T-helper 2 cell treated with Interferon-gamma antibody and Interleukin-4, amounts not matched to agents 5 μg/mL and 100 μg/mL, for 36 hours (primary cell): ENCODE measurements at regions not wholly inside any gene's neighbourhood (a gene's known extent, or its start where the extent isn't known, plus 50 kb on each side); places are given as distances from the start of the nearest gene placed in this dataset.
"Not testable (repeated sequence)": the region's sequence is repeated elsewhere in the genome, so short reads cannot be mapped to it uniquely, and the experiment has no call there.

Experiments
- DNase-seq: peaks from one replicate; pipeline ENCODE4 v3.0.0; 2021; ENCODE audit warnings: low spot score
- H3K27ac Mint-ChIP-seq: one replicate; pipeline ENCODE4 v1.8.0; 2021; ENCODE audit warnings: mild to moderate bottlenecking, mixed read lengths
- H3K27me3 Mint-ChIP-seq: one replicate; pipeline ENCODE4 v1.8.0; 2021; ENCODE audit warnings: low read depth, mixed read lengths
- H3K36me3 Mint-ChIP-seq: one replicate; pipeline ENCODE4 v1.8.0; 2021; ENCODE audit warnings: low read depth, mixed read lengths
- H3K4me1 Mint-ChIP-seq: one replicate; pipeline ENCODE4 v1.8.0; 2021; ENCODE audit warnings: low read depth, mixed read lengths
- H3K4me3 Mint-ChIP-seq: one replicate; pipeline ENCODE4 v1.8.0; 2022; ENCODE audit warnings: mild to moderate bottlenecking, moderate library complexity, mixed read lengths
- H3K9me3 Mint-ChIP-seq: one replicate; pipeline ENCODE4 v1.8.0; 2021; ENCODE audit warnings: mixed read lengths

DNA sequence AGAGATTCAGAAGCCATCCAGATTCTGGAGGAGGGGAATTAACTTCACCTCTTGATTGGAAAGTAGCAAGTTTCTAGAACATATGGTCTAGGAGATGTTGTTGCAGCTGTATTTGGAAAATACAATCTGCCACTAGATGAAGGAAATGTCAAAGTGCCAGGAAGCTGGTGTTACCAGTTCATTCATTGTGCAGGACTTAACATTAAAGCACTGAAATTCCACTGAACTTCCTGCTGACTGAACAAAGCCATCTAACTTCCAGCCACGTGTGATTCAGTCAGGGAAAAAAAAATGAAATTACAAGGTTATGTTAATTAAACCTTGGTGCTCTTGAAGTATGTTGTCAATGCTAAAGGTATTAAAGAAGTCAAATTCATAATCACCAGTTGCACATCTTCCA, 321.5 kb upstream of the SASH1 start:
- Mint-ChIP-seq H3K4me1 (no peaks in the 10 kb centered on the region), H3K27ac (no peak overlapping the region), H3K9me3 (peaks cover 7% of the 10 kb centered on the region), H3K4me3 (no peak overlapping the region), H3K27me3 (no peaks in the 10 kb centered on the region), H3K36me3 (no peaks in the 10 kb centered on the region)
- DNase-seq = no peak

- H3K27me3 Mint-ChIP-seq = no peaks in the 10 kb centered on the region
- no peaks in the 10 kb centered on the region for H3K4me1 Mint-ChIP-seq
- no peak overlapping the region for H3K27ac Mint-ChIP-seq
- H3K36me3 Mint-ChIP-seq = no peaks in the 10 kb centered on the region
- DNase-seq = no peak
- H3K9me3 Mint-ChIP-seq = peaks cover 3% of the 10 kb centered on the region
- no peak overlapping the region for H3K4me3 Mint-ChIP-seq
Measured at GRCh38 chr6:148021699-148022098, 320.9 kb upstream of the SASH1 start.

GRCh38 chr6:148022279-148022678, 320.4 kb upstream of the SASH1 start:
- H3K27ac Mint-ChIP-seq, H3K9me3 Mint-ChIP-seq, H3K4me1 Mint-ChIP-seq, DNase-seq, H3K27me3 Mint-ChIP-seq, H3K36me3 Mint-ChIP-seq, H3K4me3 Mint-ChIP-seq: not testable (repeated sequence)

GRCh38 chr6:148027201-148027600, 315.4 kb upstream of the SASH1 start:
- no peak overlapping the region for H3K27ac Mint-ChIP-seq
- no peaks in the 10 kb centered on the region for H3K4me1 Mint-ChIP-seq
- H3K36me3 Mint-ChIP-seq = no peaks in the 10 kb centered on the region

DNA sequence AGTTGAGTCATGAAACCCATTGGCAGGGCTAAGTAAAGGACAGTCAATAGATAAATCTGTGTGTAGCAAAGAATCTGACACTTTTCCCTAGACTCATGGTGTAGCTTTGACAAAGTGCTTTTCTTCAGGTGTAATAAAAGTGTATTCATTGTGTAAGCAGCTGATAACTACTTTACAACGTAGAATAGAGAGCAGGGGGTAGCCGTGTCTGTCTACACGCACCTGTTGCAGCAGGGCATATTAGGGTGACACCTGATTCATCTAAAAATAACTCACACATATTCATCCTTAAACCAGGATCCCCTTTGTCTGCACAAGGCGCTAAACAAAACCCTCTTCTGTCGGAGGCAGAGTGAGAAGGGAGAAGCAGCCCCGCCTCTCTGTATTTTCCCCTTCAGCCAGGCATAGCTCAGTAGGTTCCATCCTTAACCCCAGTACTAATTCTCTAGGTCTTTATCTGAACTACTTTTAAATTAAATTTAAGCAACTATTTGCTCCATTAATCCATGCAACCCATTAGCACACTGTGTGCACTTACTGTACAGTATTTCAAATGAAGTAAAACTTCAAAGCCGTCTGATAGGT, 306.7 kb upstream of the SASH1 start:
- Mint-ChIP-seq H3K27ac (no peak overlapping the region), H3K36me3 (no peaks in the 10 kb centered on the region)

More at GRCh38 chr6:148027201-148027600, 315.4 kb upstream of the SASH1 start:
- Mint-ChIP-seq H3K9me3 (peaks cover 3% of the 10 kb centered on the region), H3K4me3 (no peak overlapping the region), H3K27me3 (no peaks in the 10 kb centered on the region)
- no peak for DNase-seq

GRCh38 chr6:148037496-148037895, 305.1 kb upstream of the SASH1 start:
- Mint-ChIP-seq H3K9me3 (no peaks in the 10 kb centered on the region), H3K36me3 (no peaks in the 10 kb centered on the region), H3K4me3 (no peak overlapping the region), H3K27me3 (no peaks in the 10 kb centered on the region), H3K4me1 (no peaks in the 10 kb centered on the region), H3K27ac (no peak overlapping the region)
- no peak for DNase-seq

More for the DNA sequence above, 306.7 kb upstream of the SASH1 start:
- no peak for DNase-seq
- Mint-ChIP-seq H3K4me1 (no peaks in the 10 kb centered on the region), H3K9me3 (no peaks in the 10 kb centered on the region), H3K4me3 (no peak overlapping the region), H3K27me3 (no peaks in the 10 kb centered on the region)

GRCh38 chr6:148041546-148041945, 301.1 kb upstream of the SASH1 start:
- no peak for DNase-seq
- no peaks in the 10 kb centered on the region for H3K4me1 Mint-ChIP-seq
- no peak overlapping the region for H3K4me3 Mint-ChIP-seq
- H3K9me3 Mint-ChIP-seq = no peaks in the 10 kb centered on the region
- no peaks in the 10 kb centered on the region for H3K27me3 Mint-ChIP-seq
- H3K27ac Mint-ChIP-seq = no peak overlapping the region
- no peaks in the 10 kb centered on the region for H3K36me3 Mint-ChIP-seq

DNA sequence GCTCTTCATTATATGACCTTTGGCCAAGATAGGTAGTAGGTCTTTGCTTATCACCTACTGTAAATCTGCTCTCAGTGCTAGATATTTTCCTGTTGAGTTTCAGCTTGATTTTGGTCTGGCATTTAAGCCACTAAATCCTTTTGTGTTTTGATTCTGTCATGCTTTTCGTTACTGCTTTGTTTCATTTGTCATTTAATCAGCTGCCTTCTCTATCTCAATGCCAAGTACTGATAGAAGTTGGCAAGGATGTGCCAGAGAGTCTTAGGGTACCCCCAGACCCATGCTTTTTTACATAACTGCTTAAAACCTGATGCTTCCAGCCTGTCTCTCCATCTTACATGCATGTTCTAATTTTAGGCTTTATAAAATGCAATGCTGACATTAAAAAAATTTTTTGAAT, 300.1 kb upstream of the SASH1 start:
- no peak for DNase-seq
- Mint-ChIP-seq H3K4me3 (no peak overlapping the region), H3K9me3 (no peaks in the 10 kb centered on the region), H3K36me3 (no peaks in the 10 kb centered on the region), H3K27me3 (no peaks in the 10 kb centered on the region), H3K4me1 (no peaks in the 10 kb centered on the region), H3K27ac (no peak overlapping the region)

DNA sequence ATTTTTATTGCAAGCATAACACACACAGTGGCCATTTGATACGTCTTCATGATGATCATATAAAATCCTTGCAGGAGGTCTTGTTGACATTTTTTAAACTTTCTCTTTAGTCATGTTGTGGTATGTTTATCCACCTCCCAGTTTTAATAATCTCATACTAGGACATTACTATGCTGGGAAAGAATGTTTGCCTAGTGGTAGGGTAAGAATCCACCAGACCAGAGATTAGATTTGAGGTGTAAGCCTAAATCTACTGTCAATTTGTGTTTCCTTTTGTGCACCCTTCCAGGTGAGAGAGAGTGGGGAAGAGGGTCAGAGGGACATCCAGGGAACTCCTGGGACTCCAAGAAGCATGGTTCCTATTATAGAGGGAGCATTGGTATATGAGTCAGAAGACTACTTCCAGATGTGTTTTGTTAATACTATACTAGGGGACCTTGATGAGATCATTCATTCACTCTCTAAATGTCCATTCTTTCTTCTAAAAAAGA, 298.3 kb upstream of the SASH1 start:
- no peaks in the 10 kb centered on the region for H3K4me1 Mint-ChIP-seq
- no peaks in the 10 kb centered on the region for H3K9me3 Mint-ChIP-seq
- H3K4me3 Mint-ChIP-seq = no peak overlapping the region
- no peak overlapping the region for H3K27ac Mint-ChIP-seq
- H3K36me3 Mint-ChIP-seq = no peaks in the 10 kb centered on the region
- H3K27me3 Mint-ChIP-seq = no peaks in the 10 kb centered on the region
- DNase-seq = no peak

- Mint-ChIP-seq H3K27ac (no peak overlapping the region), H3K36me3 (no peaks in the 10 kb centered on the region), H3K4me1 (no peaks in the 10 kb centered on the region), H3K27me3 (no peaks in the 10 kb centered on the region), H3K4me3 (no peak overlapping the region), H3K9me3 (no peaks in the 10 kb centered on the region)
- no peak for DNase-seq
Measured at GRCh38 chr6:148044921-148045320, 297.7 kb upstream of the SASH1 start.

- DNase-seq = no peak
- Mint-ChIP-seq H3K4me1 (no peaks in the 10 kb centered on the region), H3K27me3 (no peaks in the 10 kb centered on the region), H3K36me3 (no peaks in the 10 kb centered on the region), H3K9me3 (no peaks in the 10 kb centered on the region), H3K4me3 (no peak overlapping the region), H3K27ac (no peak overlapping the region)
Measured at GRCh38 chr6:148053209-148053608, 289.4 kb upstream of the SASH1 start.

DNA sequence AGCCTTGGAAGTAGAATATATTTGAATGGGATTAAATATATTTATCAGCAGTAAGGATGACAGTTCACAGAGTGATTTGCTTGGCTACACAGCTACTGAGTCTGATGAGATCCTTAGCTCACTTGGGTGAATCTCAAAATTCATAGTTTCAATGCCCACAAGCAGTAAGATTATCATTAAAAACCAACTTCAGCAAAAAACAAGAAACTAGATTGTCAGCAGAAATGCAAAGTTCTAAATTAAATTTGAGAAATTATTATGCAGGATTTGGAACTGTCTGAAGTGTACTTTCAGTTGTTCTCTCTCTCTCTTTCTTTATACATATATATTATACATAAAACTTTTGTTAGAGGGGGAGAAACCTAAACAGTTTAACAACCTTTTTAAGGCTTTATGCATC, 288.8 kb upstream of the SASH1 start:
- no peaks in the 10 kb centered on the region for H3K27me3 Mint-ChIP-seq

GRCh38 chr6:148054219-148054618, 288.4 kb upstream of the SASH1 start:
- no peaks in the 10 kb centered on the region for H3K4me1 Mint-ChIP-seq
- peaks cover 3% of the 10 kb centered on the region for H3K9me3 Mint-ChIP-seq
- no peak overlapping the region for H3K4me3 Mint-ChIP-seq
- H3K27ac Mint-ChIP-seq = no peak overlapping the region
- H3K36me3 Mint-ChIP-seq = no peaks in the 10 kb centered on the region
- no peaks in the 10 kb centered on the region for H3K27me3 Mint-ChIP-seq
- no peak for DNase-seq

More for the DNA sequence above, 288.8 kb upstream of the SASH1 start:
- Mint-ChIP-seq H3K4me1 (no peaks in the 10 kb centered on the region), H3K27ac (no peak overlapping the region), H3K36me3 (no peaks in the 10 kb centered on the region), H3K9me3 (no peaks in the 10 kb centered on the region), H3K4me3 (no peak overlapping the region)
- no peak for DNase-seq

- no peaks in the 10 kb centered on the region for H3K36me3 Mint-ChIP-seq
- H3K9me3 Mint-ChIP-seq = peaks cover 10% of the 10 kb centered on the region
- no peak for DNase-seq
- H3K27me3 Mint-ChIP-seq = no peaks in the 10 kb centered on the region
- no peak overlapping the region for H3K4me3 Mint-ChIP-seq
- H3K27ac Mint-ChIP-seq = no peak overlapping the region
- H3K4me1 Mint-ChIP-seq = no peaks in the 10 kb centered on the region
Measured at GRCh38 chr6:148055419-148055818, 287.2 kb upstream of the SASH1 start.

DNA sequence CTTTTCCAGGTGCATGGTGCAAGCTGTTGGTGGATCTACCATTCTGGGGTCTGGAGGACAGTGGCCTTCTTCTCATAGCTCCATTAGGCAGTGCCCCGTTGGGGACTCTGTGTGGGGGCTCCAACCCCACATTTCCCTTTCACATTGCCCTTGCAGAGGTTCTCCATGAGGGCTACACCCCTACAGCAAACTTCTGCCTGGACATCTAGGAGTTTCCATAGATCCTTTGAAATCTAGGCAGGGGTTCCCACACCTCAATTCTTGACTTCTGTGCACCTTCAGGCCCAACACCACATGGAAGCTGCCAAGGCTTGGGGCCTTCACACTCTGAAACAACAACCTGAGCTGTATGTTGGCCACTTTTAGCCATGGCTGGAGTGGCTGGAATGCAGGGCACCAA, 282.8 kb upstream of the SASH1 start:
- Mint-ChIP-seq H3K27ac (no peak overlapping the region), H3K4me3 (no peak overlapping the region), H3K36me3 (no peaks in the 10 kb centered on the region), H3K4me1 (no peaks in the 10 kb centered on the region), H3K27me3 (no peaks in the 10 kb centered on the region), H3K9me3 (peaks cover 18% of the 10 kb centered on the region)
- DNase-seq = no peak
